Erythroblast (primary cell): ENCODE measurements at regions not wholly inside any gene's neighbourhood (a gene's known extent, or its start where the extent isn't known, plus 50 kb on each side); places are given as distances from the start of the nearest gene placed in this dataset.

ENCODE experiments used
- GATA1 ChIP-seq: IDR thresholded peaks from 2 replicates; pipeline ENCODE4 v1.6.1; 2011; ENCODE audit warnings: low read depth, mild to moderate bottlenecking, control low read depth, low read length, moderate library complexity
- POLR2A ChIP-seq: IDR thresholded peaks from 2 replicates; pipeline ENCODE4 v1.6.1; 2011; ENCODE audit warnings: mild to moderate bottlenecking, low read length

DNA sequence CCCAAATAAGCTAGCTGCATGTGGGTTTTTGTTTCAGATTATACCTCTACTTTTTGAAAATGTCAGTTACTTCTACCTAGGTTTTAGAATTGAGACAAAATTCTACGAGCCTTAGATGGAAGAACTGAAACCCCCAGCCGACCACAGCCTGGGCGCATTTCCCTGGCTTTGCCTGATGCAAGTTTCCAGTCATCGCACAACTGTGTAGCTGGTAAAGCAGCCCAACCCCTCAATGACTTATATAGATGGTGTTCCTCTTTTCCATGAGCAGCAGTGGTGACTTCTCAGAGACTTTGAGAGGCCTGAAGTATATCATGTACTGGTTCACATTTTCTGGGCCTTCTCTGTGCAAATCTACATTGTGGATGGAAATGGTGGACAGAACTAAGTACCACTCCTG, 515.4 kb upstream of the RAB6C start:
- TF ChIP-seq POLR2A (no peak), GATA1 (no peak)
